H1 (cell line): ENCODE measurements at regions not wholly inside any gene's neighbourhood (a gene's known extent, or its start where the extent isn't known, plus 50 kb on each side); places are given as distances from the start of the nearest gene placed in this dataset.

Source experiments
- CEBPB ChIP-seq: IDR thresholded peaks from 2 replicates; pipeline ENCODE4 v1.6.1; 2012; ENCODE audit warnings: low read depth, low read length
- EP300 ChIP-seq, 2 experiments: IDR thresholded peaks; 1 replicate in 1 of 2; 2 replicates in 1 of 2; pipeline ENCODE4 v1.6.1; 2011 to 2012; ENCODE audit warnings: low read depth in 2 of 2, low read length in 2 of 2, mild to moderate bottlenecking in 2 of 2, borderline replicate concordance in 1 of 2, inconsistent platforms in 1 of 2, moderate library complexity in 1 of 2
- EZH2 ChIP-seq: fragments of 200-600 bp; sonication (generic); IDR thresholded peaks from 2 replicates; pipeline ENCODE4 v1.7.1; 2012; ENCODE audit warnings: low read depth, mild to moderate bottlenecking, moderate library complexity, low read length, inconsistent platforms; ENCODE audit not compliant: severe bottlenecking
- MAX ChIP-seq: IDR thresholded peaks from 2 replicates; pipeline ENCODE4 v1.6.1; 2012; ENCODE audit warnings: inconsistent platforms
- POLR2A ChIP-seq, 2 experiments: IDR thresholded peaks; 1 replicate in 1 of 2; 2 replicates in 1 of 2; pipeline ENCODE4 v1.6.1; 2011; ENCODE audit warnings: low read depth in 2 of 2, low read length in 2 of 2, mild to moderate bottlenecking in 2 of 2; ENCODE audit errors: control extremely low read depth in 1 of 2
- POLR2AphosphoS5 ChIP-seq: IDR thresholded peaks from 2 replicates; pipeline ENCODE4 v1.6.1; 2011; ENCODE audit warnings: low read depth, low read length
- TAF1 ChIP-seq: IDR thresholded peaks from 2 replicates; pipeline ENCODE4 v1.6.1; 2011; ENCODE audit warnings: mild to moderate bottlenecking, low read depth, low read length
- YY1 ChIP-seq: IDR thresholded peaks from 2 replicates; pipeline ENCODE4 v1.6.1; 2011; ENCODE audit warnings: low read depth, mild to moderate bottlenecking, low read length
- ZNF274 ChIP-seq: IDR thresholded peaks from 2 replicates; pipeline ENCODE4 v1.7.0; 2012; ENCODE audit warnings: low read length, borderline replicate concordance; ENCODE audit errors: extremely low read depth
- TF ChIP-seq, protein P1 (sequence below), 3 experiments: IDR thresholded peaks; 1 replicate in 2 of 3; 2 replicates in 1 of 3; pipeline versions ENCODE4 v1.5.1 to v1.6.1; 2011; ENCODE audit warnings: low read length in 3 of 3, mild to moderate bottlenecking in 3 of 3, inconsistent platforms in 2 of 3, low read depth in 1 of 3, moderate library complexity in 1 of 3; ENCODE audit not compliant: insufficient read depth in 1 of 3; ENCODE audit errors: control extremely low read depth in 1 of 3
- TF ChIP-seq, protein P2 (sequence below): IDR thresholded peaks from 2 replicates; pipeline ENCODE4 v1.6.1; 2011; ENCODE audit warnings: low read depth, mild to moderate bottlenecking, low read length; ENCODE audit not compliant: insufficient read depth

DNA sequence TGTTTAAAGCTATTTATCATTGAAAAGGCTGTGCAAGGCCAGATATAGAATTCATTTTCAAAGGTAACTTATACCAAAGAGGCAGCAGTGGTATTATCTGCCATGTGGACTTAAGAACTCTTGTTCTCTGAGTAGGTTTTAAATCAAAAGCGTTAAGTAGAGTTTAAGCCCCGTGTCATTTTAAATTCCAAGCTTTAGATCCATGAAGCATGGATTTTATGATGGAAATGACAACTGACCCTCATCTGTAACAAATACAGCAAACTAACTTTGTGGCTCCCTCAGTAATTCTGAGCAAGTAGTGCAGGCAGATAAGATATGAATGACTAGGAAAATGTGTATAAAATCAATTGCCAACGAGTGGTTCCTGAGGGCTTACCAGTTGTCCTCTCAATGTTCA, 247.0 kb downstream of the WDR11 start:
- TF ChIP-seq EZH2 (no peak), POLR2A (IDR thresholded peaks at IDR 0.05; ENCODE audit: control extremely low read depth in 1 of 2, low read depth in 2 of 2, low read length in 2 of 2) (no peak), ZNF274 (no peak), TAF1 (no peak), YY1 (no peak), MAX (no peak), CEBPB (no peak), EP300 (IDR thresholded peaks at IDR 0.05; ENCODE audit: borderline replicate concordance in 1 of 2, low read depth in 2 of 2, low read length in 2 of 2) (no peak), POLR2AphosphoS5 (no peak)
- TF ChIP-seq, protein P1, sequence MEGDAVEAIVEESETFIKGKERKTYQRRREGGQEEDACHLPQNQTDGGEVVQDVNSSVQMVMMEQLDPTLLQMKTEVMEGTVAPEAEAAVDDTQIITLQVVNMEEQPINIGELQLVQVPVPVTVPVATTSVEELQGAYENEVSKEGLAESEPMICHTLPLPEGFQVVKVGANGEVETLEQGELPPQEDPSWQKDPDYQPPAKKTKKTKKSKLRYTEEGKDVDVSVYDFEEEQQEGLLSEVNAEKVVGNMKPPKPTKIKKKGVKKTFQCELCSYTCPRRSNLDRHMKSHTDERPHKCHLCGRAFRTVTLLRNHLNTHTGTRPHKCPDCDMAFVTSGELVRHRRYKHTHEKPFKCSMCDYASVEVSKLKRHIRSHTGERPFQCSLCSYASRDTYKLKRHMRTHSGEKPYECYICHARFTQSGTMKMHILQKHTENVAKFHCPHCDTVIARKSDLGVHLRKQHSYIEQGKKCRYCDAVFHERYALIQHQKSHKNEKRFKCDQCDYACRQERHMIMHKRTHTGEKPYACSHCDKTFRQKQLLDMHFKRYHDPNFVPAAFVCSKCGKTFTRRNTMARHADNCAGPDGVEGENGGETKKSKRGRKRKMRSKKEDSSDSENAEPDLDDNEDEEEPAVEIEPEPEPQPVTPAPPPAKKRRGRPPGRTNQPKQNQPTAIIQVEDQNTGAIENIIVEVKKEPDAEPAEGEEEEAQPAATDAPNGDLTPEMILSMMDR (IDR thresholded peaks at IDR 0.05; ENCODE audit: control extremely low read depth in 1 of 3, insufficient read depth in 1 of 3, low read depth in 1 of 3, low read length in 3 of 3): no peak
- TF ChIP-seq, protein P2, sequence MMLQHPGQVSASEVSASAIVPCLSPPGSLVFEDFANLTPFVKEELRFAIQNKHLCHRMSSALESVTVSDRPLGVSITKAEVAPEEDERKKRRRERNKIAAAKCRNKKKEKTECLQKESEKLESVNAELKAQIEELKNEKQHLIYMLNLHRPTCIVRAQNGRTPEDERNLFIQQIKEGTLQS: no peak
